DND-41 (cell line): ENCODE measurements at regions not wholly inside any gene's neighbourhood (a gene's known extent, or its start where the extent isn't known, plus 50 kb on each side); places are given as distances from the start of the nearest gene placed in this dataset.
"Not testable (repeated sequence)": the region's sequence is repeated elsewhere in the genome, so short reads cannot be mapped to it uniquely, and the experiment has no call there.

ENCODE experiments used
- EZH2 ChIP-seq: IDR thresholded peaks from 3 replicates; pipeline ENCODE4 v1.6.1; 2012; ENCODE audit warnings: borderline replicate concordance, low read depth, mild to moderate bottlenecking, moderate library complexity, low read length, inconsistent platforms; ENCODE audit not compliant: severe bottlenecking
- TF ChIP-seq, protein P1 (sequence below): IDR thresholded peaks from 2 replicates; pipeline ENCODE4 v1.5.1; 2012; ENCODE audit warnings: borderline replicate concordance, low read length, moderate library complexity, mild to moderate bottlenecking; ENCODE audit not compliant: poor library complexity, severe bottlenecking; ENCODE audit errors: extremely low read depth

DNA sequence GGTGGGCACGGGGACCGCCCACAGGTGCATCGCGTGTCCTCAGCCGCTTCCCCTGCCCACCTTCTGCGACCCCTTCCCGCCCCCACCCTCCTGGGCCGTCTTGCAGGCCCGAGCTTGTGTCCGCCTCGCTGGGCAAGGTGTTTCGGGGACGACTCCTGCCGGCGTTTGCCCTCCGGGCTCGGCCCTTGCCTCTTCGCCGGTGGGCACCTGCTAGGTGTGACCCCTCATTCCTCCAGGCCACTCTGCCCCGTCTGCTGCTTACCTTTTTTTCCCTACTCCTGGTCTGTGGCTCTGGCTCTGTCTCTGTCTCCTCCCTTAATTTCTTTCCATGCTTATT lies 219.7 kb downstream of the RTP5 start:
- not testable (repeated sequence) for TF ChIP-seq EZH2
- TF ChIP-seq, protein P1, sequence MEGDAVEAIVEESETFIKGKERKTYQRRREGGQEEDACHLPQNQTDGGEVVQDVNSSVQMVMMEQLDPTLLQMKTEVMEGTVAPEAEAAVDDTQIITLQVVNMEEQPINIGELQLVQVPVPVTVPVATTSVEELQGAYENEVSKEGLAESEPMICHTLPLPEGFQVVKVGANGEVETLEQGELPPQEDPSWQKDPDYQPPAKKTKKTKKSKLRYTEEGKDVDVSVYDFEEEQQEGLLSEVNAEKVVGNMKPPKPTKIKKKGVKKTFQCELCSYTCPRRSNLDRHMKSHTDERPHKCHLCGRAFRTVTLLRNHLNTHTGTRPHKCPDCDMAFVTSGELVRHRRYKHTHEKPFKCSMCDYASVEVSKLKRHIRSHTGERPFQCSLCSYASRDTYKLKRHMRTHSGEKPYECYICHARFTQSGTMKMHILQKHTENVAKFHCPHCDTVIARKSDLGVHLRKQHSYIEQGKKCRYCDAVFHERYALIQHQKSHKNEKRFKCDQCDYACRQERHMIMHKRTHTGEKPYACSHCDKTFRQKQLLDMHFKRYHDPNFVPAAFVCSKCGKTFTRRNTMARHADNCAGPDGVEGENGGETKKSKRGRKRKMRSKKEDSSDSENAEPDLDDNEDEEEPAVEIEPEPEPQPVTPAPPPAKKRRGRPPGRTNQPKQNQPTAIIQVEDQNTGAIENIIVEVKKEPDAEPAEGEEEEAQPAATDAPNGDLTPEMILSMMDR = not testable (repeated sequence)
